ENCODE measurements at regions not wholly inside any gene's neighbourhood (a gene's known extent, or its start where the extent isn't known, plus 50 kb on each side); places are given as distances from the start of the nearest gene placed in this dataset.

DNA sequence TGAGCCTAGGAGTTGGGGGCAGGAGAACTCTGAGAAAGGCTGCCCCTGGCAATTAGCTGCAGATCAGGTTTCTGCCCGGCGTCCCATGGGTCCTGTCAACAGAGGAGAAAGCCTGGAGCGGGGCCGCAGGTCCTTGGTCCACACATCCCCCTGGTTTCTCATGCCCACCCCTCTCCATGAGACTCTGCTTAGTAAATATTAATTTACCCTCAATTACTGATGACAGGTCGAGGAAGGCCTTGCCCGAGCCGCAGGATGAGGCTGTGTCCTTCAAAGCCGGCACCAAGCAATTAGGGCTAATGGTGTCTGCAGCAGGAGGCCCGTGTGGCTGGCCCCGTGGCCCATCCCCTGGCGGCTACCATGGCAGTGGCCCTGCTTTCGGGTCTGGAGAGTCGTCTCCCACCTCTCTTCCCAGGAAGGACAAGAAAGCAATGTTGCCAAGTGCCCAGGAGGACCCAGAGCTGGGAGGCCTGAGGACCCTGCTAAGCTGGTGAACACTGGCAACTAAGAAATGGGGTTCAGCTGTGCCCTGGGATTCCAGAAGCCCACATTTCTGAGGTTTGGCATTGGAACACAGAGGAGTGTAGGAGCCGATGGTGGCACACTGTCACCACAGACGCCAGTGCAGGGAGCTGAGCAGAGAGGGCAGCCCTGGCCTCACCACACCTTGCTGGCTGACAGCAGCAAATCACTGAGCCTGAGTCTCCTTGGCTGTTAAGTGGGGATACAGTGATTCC lies 114.6 kb downstream of the CPZ start:
- no peak for DNase-seq
- Mint-ChIP-seq H3K27ac (no peak overlapping the region), H3K27me3 (ENCODE audit: low read depth) (peaks cover 5% of the 10 kb centered on the region), H3K9me3 (no peaks in the 10 kb centered on the region), H3K36me3 (ENCODE audit: low read depth) (no peaks in the 10 kb centered on the region), H3K4me3 (no peak overlapping the region), H3K4me1 (ENCODE audit: low read depth) (no peaks in the 10 kb centered on the region)
- intact Hi-C loops (cut with micrococcal nuclease): no loop called here
- CTCF ChIA-PET: no interaction called here

GRCh38 chr4:8706216-8707044 lies 113.9 kb downstream of the CPZ start:
- no peaks in the 10 kb centered on the region for H3K9me3 Mint-ChIP-seq
- intact Hi-C loops (cut with micrococcal nuclease): no loop called here
- H3K36me3 Mint-ChIP-seq (ENCODE audit: low read depth): no peaks in the 10 kb centered on the region
- H3K4me3 Mint-ChIP-seq: no peak overlapping the region
- CTCF ChIA-PET: no interaction called here
- peaks cover 5% of the 10 kb centered on the region for H3K27me3 Mint-ChIP-seq (ENCODE audit: low read depth)
- no peak overlapping the region for H3K27ac Mint-ChIP-seq
- no peak for DNase-seq
- no peaks in the 10 kb centered on the region for H3K4me1 Mint-ChIP-seq (ENCODE audit: low read depth)

DNA sequence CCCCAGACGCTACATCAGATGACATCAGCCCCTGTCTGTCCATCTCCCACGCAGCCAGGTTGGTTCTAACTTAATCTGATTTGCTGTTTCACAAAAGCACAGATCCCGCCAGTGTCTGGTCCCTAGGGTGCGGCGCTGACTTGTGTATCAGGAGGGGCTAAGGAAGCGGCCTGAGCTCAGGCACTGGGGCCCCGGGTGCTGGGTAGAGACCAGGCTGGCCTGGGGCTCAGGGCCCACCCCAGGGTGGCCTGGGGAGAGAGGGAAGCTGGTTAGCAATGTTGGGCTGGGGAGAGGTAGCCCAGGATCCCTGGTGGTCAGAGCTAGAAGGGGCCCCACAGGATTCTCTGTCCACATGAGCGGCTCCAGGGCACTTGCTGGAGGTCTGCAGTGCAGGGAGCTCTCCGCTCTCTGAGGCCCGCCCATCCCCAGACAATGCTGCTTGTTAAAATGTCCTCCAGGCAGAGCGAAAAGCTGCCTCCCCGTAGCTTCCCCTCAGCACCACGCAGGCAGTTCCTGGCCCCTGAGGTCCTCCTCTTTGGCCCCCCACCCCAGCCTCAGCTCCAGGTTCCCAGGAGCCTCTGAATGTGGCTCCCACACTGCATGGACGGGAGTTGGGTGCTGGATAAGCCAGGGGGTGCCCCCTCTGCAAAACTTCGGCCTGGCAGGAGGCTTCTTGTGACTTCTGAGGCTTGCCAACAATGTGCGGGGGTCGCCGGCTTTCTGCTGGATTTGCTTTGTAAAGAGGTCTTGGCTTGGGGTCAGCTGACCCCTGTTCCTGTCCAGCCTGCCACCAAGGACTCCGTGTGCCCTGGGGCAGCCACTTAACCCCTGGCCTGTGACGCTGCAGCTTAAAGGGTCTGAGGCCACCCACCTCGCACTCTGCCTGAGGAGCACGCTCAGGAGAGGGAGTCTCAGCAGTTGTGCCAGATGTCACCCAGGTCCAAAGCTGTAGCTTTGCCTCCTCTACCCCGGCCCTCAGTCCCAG lies 112.9 kb downstream of the CPZ start:
- intact Hi-C loops (cut with micrococcal nuclease): no loop called here
- no peak for DNase-seq
- no peak overlapping the region for H3K4me3 Mint-ChIP-seq
- no peaks in the 10 kb centered on the region for H3K9me3 Mint-ChIP-seq
- H3K27ac Mint-ChIP-seq: no peak overlapping the region
- no peaks in the 10 kb centered on the region for H3K4me1 Mint-ChIP-seq (ENCODE audit: low read depth)
- CTCF ChIA-PET: no interaction called here
- H3K27me3 Mint-ChIP-seq (ENCODE audit: low read depth): peaks cover 5% of the 10 kb centered on the region
- no peaks in the 10 kb centered on the region for H3K36me3 Mint-ChIP-seq (ENCODE audit: low read depth)

DNA sequence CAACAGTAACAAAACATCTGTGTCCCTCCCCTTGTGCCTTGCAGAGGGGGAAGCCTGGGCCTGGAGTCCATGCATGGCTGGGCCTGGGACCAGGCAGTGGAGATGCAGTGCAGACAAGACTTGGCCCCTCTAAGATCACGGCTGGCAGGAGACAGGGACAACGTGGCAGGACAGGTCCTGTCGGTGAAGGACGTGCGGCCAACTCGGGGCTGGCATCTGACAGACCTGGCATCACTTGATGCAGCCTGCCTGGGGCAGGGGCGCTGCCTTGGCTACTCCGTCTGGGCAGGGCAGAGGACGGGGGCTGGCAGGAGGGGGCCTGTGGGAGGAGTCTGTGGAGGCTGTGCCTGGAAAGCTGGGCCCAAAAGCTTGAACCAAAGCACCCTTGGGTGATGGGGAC lies 112.1 kb downstream of the CPZ start:
- DNase-seq: no peak
- no peak overlapping the region for H3K27ac Mint-ChIP-seq
- no peaks in the 10 kb centered on the region for H3K36me3 Mint-ChIP-seq (ENCODE audit: low read depth)
- H3K27me3 Mint-ChIP-seq (ENCODE audit: low read depth): peaks cover 5% of the 10 kb centered on the region
- no peaks in the 10 kb centered on the region for H3K9me3 Mint-ChIP-seq
- H3K4me1 Mint-ChIP-seq (ENCODE audit: low read depth): no peaks in the 10 kb centered on the region
- H3K4me3 Mint-ChIP-seq: no peak overlapping the region
- intact Hi-C loops (cut with micrococcal nuclease): no loop called here
- CTCF ChIA-PET: no interaction called here

DNA sequence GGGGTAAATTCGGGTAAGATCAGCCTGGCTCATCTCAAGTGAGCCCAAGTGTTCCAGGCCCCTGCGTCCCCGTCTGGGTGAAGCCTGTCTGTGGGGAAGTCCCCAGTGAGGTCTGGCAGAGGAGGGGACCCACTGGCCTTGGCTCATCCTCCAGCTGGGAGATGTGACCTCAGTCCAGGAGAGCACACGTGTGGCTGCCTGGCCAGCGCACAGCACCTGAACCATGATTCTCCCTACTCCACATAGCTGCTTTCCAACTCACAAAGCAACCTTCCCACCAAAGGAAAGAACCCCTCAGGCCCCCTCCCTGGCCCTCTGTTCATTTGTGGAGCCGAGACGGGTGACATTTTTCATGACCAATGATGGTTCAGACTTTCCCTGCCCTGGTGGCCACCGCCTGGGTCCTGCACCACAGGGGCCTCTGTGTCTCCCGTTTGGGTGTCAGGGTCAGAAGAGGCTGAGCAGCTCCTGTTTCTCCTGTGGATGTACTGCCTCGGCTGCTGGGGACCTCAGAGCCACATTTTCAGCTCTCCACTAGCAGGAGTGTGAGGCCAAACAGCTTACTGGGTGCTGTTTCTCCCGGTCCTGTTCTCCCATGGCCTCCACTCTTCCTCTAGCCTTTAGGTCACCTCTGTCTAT lies 111.4 kb downstream of the CPZ start:
- no peak for DNase-seq
- CTCF ChIA-PET: no interaction called here
- H3K27me3 Mint-ChIP-seq (ENCODE audit: low read depth): peaks cover 7% of the 10 kb centered on the region

GRCh38 chr4:8703401-8703696 lies 110.8 kb downstream of the CPZ start:
- DNase-seq: no peak
- intact Hi-C loops (cut with micrococcal nuclease): no loop called here
- H3K9me3 Mint-ChIP-seq: no peaks in the 10 kb centered on the region
- CTCF ChIA-PET: no interaction called here
- peaks cover 5% of the 10 kb centered on the region for H3K27me3 Mint-ChIP-seq (ENCODE audit: low read depth)
- no peaks in the 10 kb centered on the region for H3K4me1 Mint-ChIP-seq (ENCODE audit: low read depth)
- no peak overlapping the region for H3K4me3 Mint-ChIP-seq
- H3K36me3 Mint-ChIP-seq (ENCODE audit: low read depth): no peaks in the 10 kb centered on the region
- no peak overlapping the region for H3K27ac Mint-ChIP-seq

More for the DNA sequence above, 111.4 kb downstream of the CPZ start:
- H3K4me1 Mint-ChIP-seq (ENCODE audit: low read depth): no peaks in the 10 kb centered on the region
- H3K36me3 Mint-ChIP-seq (ENCODE audit: low read depth): no peaks in the 10 kb centered on the region
- no peaks in the 10 kb centered on the region for H3K9me3 Mint-ChIP-seq
- no peak overlapping the region for H3K27ac Mint-ChIP-seq
- intact Hi-C loops (cut with micrococcal nuclease): no loop called here
- no peak overlapping the region for H3K4me3 Mint-ChIP-seq

- Mint-ChIP-seq H3K36me3 (ENCODE audit: low read depth) (no peaks in the 10 kb centered on the region), H3K4me1 (ENCODE audit: low read depth) (no peaks in the 10 kb centered on the region), H3K27me3 (ENCODE audit: low read depth) (peaks cover 5% of the 10 kb centered on the region), H3K27ac (no peak overlapping the region), H3K4me3 (no peak overlapping the region), H3K9me3 (no peaks in the 10 kb centered on the region)
- DNase-seq: no peak
- CTCF ChIA-PET: no interaction called here
- intact Hi-C loops (cut with micrococcal nuclease): no loop called here
Observed at GRCh38 chr4:8702516-8703400, 110.2 kb downstream of the CPZ start.

DNA sequence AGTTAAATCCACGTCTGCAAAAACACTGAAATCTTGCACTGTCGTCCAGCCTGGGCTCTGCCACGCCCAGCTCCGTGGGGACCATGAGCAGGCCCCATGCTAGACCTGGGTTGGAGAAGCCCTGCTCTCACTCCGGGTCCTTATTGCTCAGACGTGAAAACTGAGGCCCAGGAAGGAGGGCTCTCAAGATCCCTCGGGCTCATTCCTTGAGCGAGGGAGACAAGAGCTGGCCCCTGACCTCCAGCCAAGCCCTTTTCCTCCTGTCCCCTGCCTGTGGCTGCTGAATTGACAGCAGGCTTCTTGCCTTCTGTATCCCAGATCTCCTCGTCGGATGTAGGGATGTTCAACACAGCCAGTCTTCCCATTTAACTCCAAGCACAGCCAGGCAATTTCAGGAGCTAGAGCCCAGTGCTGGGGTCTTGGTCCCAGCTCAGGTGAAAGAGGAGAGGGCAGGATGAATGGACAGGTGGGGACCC lies 109.5 kb downstream of the CPZ start:
- intact Hi-C loops (cut with micrococcal nuclease): no loop called here
- H3K4me3 Mint-ChIP-seq: no peak overlapping the region
- H3K4me1 Mint-ChIP-seq (ENCODE audit: low read depth): no peaks in the 10 kb centered on the region
- DNase-seq: no peak
- H3K27ac Mint-ChIP-seq: no peak overlapping the region
- CTCF ChIA-PET: no interaction called here
- H3K36me3 Mint-ChIP-seq (ENCODE audit: low read depth): no peaks in the 10 kb centered on the region
- no peaks in the 10 kb centered on the region for H3K9me3 Mint-ChIP-seq
- H3K27me3 Mint-ChIP-seq (ENCODE audit: low read depth): peaks cover 5% of the 10 kb centered on the region

DNA sequence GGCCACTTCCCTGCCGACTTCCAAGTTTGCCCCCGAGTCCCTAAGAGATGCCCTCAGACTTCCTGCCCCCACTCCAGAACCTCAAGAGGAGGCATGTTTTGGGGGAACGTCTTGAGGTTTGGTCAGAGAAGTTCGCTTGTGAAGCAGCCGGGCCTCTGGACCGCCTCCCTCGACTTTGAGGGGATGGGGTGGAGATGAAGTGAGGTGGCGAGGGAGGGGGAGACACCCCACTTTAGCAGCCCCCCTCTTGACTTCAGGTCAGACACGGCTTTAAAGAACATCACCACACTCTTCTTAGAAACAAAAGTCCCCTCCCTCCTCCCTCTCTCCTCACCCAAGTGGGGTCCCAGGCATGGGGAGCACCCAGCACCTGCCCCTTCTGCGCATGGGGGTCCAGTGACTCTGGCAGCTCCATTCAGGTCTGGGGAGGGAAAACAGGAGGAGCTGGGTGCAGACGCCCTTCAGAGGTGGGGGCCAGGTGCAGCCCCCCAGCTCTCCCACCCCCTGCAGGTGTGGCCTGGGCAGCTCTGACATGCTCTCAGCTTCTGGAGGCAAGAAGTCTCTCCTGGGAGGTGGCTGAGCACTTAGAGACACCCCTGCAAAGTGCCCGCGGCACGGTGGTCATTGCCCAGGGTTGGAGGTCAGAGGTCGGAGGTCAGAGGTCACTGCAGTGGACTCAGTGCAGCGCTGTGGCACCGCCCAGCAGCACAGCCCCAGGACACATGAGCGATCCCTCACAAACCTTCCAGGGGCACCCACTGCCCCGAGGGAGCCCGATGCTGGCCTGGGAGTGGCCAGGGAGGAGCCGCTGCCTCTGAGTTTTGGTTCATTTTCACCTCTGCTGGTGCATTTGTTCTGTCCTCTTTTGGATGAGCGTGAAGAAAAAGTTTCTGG lies 108.8 kb downstream of the CPZ start:
- Mint-ChIP-seq H3K27me3 (ENCODE audit: low read depth) (peaks cover 8% of the 10 kb centered on the region), H3K36me3 (ENCODE audit: low read depth) (no peaks in the 10 kb centered on the region), H3K4me1 (ENCODE audit: low read depth) (no peaks in the 10 kb centered on the region), H3K27ac (no peak overlapping the region), H3K9me3 (no peaks in the 10 kb centered on the region), H3K4me3 (no peak overlapping the region)
- no peak for DNase-seq
- intact Hi-C loops (cut with micrococcal nuclease): no loop called here
- CTCF ChIA-PET: no interaction called here

DNA sequence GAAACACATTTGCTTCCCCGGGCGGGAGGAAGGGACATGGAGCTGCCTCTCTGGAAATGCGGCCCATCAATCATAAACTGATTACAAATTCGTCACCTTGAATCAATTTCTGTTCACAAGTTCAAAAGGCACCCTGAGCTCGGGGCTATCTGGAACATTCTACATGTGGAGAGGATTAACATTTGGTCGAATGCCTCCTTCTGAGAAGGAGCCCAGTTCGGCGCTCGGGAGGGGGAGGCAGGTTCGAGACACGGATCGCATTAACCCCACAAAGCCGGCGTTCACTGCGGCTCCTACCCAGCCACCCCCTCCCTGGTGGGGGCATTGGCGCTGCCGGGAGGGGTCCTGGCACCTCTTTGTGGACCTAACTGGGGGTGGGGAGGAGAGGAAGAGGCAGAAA lies 108.0 kb downstream of the CPZ start:
- DNase-seq: no peak
- CTCF ChIA-PET: no interaction called here
- Mint-ChIP-seq H3K27me3 (ENCODE audit: low read depth) (peaks cover 8% of the 10 kb centered on the region), H3K9me3 (no peaks in the 10 kb centered on the region), H3K4me3 (no peak overlapping the region), H3K36me3 (ENCODE audit: low read depth) (no peaks in the 10 kb centered on the region), H3K4me1 (ENCODE audit: low read depth) (no peaks in the 10 kb centered on the region), H3K27ac (no peak overlapping the region)
- intact Hi-C loops (cut with micrococcal nuclease): no loop called here

Measured in activated naive CD4-positive, alpha-beta T cell treated with anti-CD3 and anti-CD28 coated beads for 36 hours (primary cell).